D721Med (cell line): ENCODE measurements at regions not wholly inside any gene's neighbourhood (a gene's known extent, or its start where the extent isn't known, plus 50 kb on each side); places are given as distances from the start of the nearest gene placed in this dataset.

Source experiments
- DNase-seq: peaks from one replicate; pipeline ENCODE4 v3.0.0; 2011; ENCODE audit warnings: low spot score; ENCODE audit not compliant: insufficient read length
- FAIRE-seq: peaks from 2 replicates; lab custom pipeline; 2011; peaks lifted over from hg19 to GRCh38; lab: Jason Lieb, UNC
- TF ChIP-seq, protein P1 (sequence below): IDR thresholded peaks from 2 replicates; pipeline ENCODE4 v1.5.1; 2012; ENCODE audit warnings: mild to moderate bottlenecking, control low read depth; ENCODE audit not compliant: insufficient read depth; ENCODE audit errors: missing control alignments

DNA sequence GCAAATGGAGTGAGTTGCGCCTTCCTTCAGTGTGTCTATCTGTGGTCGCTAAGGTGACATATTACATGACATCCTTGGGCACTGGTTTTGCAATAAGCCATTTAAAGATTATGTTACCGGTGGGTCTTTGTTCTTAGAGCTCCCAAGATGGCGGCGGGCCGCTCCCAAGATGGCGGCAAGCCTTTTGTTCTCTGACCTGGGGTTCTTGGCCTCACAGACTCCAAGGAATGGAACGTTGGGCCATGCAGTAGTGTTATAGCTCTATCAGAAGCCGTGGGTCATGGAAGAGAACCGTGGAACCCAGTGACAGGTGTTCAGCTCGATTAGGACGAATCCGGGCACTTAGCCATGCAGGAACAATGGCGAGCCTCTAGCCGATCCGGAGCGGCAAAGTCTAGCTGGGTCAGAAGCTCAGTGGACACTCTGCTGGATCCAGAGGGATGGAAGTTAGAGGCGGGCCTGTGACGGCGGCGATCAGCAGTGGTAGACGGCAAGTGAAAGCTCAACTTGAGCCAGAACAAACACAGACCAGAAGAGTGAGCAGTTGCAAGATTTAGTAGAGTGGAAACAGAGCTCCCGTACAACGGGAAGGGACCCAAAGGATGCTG lies 188.6 kb downstream of the TEX29 start:
- TF ChIP-seq, protein P1, sequence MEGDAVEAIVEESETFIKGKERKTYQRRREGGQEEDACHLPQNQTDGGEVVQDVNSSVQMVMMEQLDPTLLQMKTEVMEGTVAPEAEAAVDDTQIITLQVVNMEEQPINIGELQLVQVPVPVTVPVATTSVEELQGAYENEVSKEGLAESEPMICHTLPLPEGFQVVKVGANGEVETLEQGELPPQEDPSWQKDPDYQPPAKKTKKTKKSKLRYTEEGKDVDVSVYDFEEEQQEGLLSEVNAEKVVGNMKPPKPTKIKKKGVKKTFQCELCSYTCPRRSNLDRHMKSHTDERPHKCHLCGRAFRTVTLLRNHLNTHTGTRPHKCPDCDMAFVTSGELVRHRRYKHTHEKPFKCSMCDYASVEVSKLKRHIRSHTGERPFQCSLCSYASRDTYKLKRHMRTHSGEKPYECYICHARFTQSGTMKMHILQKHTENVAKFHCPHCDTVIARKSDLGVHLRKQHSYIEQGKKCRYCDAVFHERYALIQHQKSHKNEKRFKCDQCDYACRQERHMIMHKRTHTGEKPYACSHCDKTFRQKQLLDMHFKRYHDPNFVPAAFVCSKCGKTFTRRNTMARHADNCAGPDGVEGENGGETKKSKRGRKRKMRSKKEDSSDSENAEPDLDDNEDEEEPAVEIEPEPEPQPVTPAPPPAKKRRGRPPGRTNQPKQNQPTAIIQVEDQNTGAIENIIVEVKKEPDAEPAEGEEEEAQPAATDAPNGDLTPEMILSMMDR, result no peak
- FAIRE-seq, result no peak
- no peak for DNase-seq

DNA sequence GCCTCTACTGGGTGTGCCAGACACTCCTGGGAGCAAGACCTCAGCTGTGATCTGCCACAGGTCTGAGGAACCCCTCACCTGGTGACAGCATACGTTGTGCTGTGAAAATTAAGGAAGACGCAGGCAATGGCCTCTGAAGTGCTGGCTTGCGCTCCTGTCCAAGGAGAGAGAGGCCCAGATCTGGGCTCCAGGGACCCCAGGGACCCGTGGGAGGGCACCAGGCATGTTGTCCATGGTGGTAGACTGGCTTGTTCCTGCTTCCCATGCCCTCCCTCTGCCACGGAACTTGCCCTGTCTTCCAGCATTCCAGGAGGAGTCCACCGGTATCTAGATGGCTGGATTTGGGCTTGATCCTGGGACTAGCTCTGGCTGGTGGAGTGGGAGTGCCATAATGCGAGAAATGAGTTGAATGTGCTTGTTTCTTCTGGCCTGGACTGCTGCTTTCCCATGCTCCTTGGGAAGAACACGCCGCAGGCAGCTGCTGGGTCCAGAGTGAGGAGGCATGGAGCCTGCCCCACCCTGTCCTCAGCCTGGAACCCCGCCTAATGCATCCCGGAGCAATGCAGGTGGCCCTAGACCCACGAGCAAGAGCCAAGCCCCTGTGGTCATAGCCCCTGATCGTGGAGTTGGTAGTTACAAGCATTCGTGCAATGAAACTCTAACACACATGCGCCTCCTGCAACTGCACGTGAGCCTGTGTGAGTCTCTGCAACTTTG lies 190.2 kb downstream of the TEX29 start:
- FAIRE-seq (no peak), DNase-seq (no peak)
- TF ChIP-seq, protein P1, result no peak

DNA sequence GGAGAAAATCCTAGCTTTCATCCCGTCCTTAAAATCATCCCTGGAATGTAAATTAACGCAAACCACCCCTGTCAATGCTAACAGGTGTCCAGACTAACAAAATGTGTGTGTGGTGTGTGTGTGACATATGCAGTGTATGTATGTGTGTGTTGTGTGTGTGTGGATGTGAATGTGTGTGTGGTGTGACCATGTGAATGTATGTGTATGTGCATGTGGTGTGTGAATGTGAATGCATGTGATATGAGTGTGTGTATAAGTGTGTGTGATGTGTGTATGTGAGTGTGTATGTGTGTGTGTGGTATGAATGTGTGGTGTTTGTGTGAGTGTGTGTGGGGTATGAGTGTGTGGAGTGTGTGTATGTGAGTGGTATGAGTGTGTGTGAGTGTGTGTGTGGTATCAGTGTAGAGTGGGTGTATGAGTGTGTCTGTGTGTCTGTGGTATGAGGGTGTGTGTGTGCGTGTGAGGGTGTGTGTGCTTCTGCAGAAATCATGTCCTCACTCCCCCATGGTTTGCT lies 190.8 kb downstream of the TEX29 start:
- TF ChIP-seq, protein P1, result no peak
- DNase-seq (no peak), FAIRE-seq (no peak)

- TF ChIP-seq, protein P1, result no peak
- FAIRE-seq (no peak), DNase-seq (no peak)
Observed at GRCh38 chr13:111511805-111512504, 191.5 kb downstream of the TEX29 start.

DNA sequence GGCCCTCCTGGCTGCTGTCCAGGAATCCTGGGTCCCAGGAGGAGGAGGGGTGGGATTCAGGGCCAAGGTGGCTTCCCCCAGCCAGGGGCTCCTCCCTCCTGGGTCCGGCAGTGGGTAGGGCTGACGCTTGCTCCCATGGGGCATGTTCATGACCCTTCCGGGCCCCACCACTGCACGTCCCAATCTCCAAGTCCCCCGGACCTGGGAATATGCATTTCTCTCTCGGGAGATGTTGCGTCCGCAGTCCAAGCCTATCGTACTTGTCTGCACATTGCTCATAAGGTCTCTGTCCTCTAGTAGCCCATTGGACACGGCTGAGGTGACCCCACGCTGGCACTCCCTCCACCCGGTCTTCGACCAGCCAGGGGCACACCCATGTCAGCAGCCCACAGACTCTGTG lies 192.3 kb downstream of the TEX29 start:
- TF ChIP-seq, protein P1, result no peak
- DNase-seq (no peak), FAIRE-seq (no peak)

GRCh38 chr13:111513766-111514609 lies 193.5 kb downstream of the TEX29 start:
- TF ChIP-seq, protein P1, result no peak
- no peak for FAIRE-seq
- DNase-seq, result no peak
